ENCODE measurements at regions not wholly inside any gene's neighbourhood (a gene's known extent, or its start where the extent isn't known, plus 50 kb on each side); places are given as distances from the start of the nearest gene placed in this dataset.

GRCh38 chr10:130459011-130459410 lies 322.8 kb downstream of the GLRX3 start:
- no peak overlapping the region for H3K4me2 ChIP-seq
- H3K4me3 ChIP-seq = no peak overlapping the region
- 10% methylated on average over 3 of the region's 4 CpGs for whole genome bisulfite sequencing (ENCODE audit: missing lambda C conversion rate)
- FAIRE-seq (no peak), DNase-seq (ENCODE audit: low read depth in 1 of 2, low spot score in 1 of 2) (no peak), ATAC-seq (no peak)
- no peak overlapping the region for H3K27ac ChIP-seq
- no peaks in the 10 kb centered on the region for H3K4me1 ChIP-seq
- no peaks in the 10 kb centered on the region; the same call in 2 of the 3 replicates for H3K9me3 ChIP-seq
- ChIA-PET CTCF (no interaction called here), POLR2A (no interaction called here)
- TF ChIP-seq EP300 (IDR thresholded peaks at IDR 0.05) = no peak
- no peak for TF ChIP-seq BHLHE40 (IDR thresholded peaks at IDR 0.05; ENCODE audit: low read depth, low read length)
- TF ChIP-seq RAD21 (conservative IDR thresholded peaks at IDR 0.05 in 1 of 2, IDR thresholded peaks at IDR 0.05 in 1 of 2) = no peak
- no peak for TF ChIP-seq EHMT2 (IDR thresholded peaks at IDR 0.05; ENCODE audit: low read depth)
- no peak for TF ChIP-seq JUN (IDR thresholded peaks at IDR 0.05)
- no peak for TF ChIP-seq ATOH8 (CRISPR knock-in tag; IDR thresholded peaks at IDR 0.05; ENCODE audit: low read depth)
- TF ChIP-seq BCL3 (IDR thresholded peaks at IDR 0.05) = no peak
- no peak for TF ChIP-seq MAFK (IDR thresholded peaks at IDR 0.05; ENCODE audit: partially characterized antibody)
- no peak for TF ChIP-seq ZFP36 (IDR thresholded peaks at IDR 0.05; ENCODE audit: borderline replicate concordance, partially characterized antibody)
- no peak for TF ChIP-seq HOXB13 (CRISPR knock-in tag; IDR thresholded peaks at IDR 0.05; ENCODE audit: low read depth)
- no peak for TF ChIP-seq RARB (CRISPR knock-in tag; IDR thresholded peaks at IDR 0.05)
- TF ChIP-seq CTCF (IDR thresholded peaks at IDR 0.05) = no peak
- TF ChIP-seq CBX8 (IDR thresholded peaks at IDR 0.05) = no peak
- TF ChIP-seq NR3C1 (IDR thresholded peaks at IDR 0.05) = no peak
- TF ChIP-seq POLR2A (IDR thresholded peaks at IDR 0.05; ENCODE audit: low read length) = no peak
- TF ChIP-seq KDM5A (IDR thresholded peaks at IDR 0.05) = no peak
- TF ChIP-seq HEYL (CRISPR knock-in tag; IDR thresholded peaks at IDR 0.05) = no peak
- no peak for TF ChIP-seq ESRRA (IDR thresholded peaks at IDR 0.05; ENCODE audit: borderline replicate concordance, low read length)
- TF ChIP-seq ZNF302 (CRISPR knock-in tag; IDR thresholded peaks at IDR 0.05) = no peak

- TF ChIP-seq EHF (CRISPR knock-in tag; IDR thresholded peaks at IDR 0.05) (no peak), CBX8 (IDR thresholded peaks at IDR 0.05) (no peak), NR3C1 (IDR thresholded peaks at IDR 0.05) (no peak)
- CTCF ChIA-PET = no interaction called here
Observed at GRCh38 chr10:130459851-130460490, 323.8 kb downstream of the GLRX3 start.

GRCh38 chr10:130461631-130462030 lies 325.4 kb downstream of the GLRX3 start:
- H3K4me3 ChIP-seq = no peak overlapping the region
- ChIA-PET CTCF (interaction anchor here (0.7 kb wide), 1 partner anchor 17 kb away, joined by 3 read pairs; no protein-coding TSS in a partner anchor), POLR2A (no interaction called here)
- H3K4me1 ChIP-seq = no peaks in the 10 kb centered on the region
- H3K4me2 ChIP-seq = no peak overlapping the region
- no peak for FAIRE-seq
- no peak for DNase-seq (ENCODE audit: low read depth in 1 of 2, low spot score in 1 of 2)
- TF ChIP-seq RFX5 (IDR thresholded peaks at IDR 0.05) = no peak
- no peak for TF ChIP-seq KDM1A (IDR thresholded peaks at IDR 0.05; ENCODE audit: low read depth)
- no peak for TF ChIP-seq ATOH8 (CRISPR knock-in tag; IDR thresholded peaks at IDR 0.05; ENCODE audit: low read depth)
- no peak for TF ChIP-seq ZNF302 (CRISPR knock-in tag; IDR thresholded peaks at IDR 0.05)
- no peak for TF ChIP-seq JUN (IDR thresholded peaks at IDR 0.05)
- TF ChIP-seq BCL3 (IDR thresholded peaks at IDR 0.05) = no peak
- TF ChIP-seq HDAC2 (IDR thresholded peaks at IDR 0.05) = no peak
- TF ChIP-seq NR3C1 (IDR thresholded peaks at IDR 0.05) = no peak
- no peak for TF ChIP-seq ZSCAN20 (CRISPR knock-in tag; IDR thresholded peaks at IDR 0.05)
- H3K9me3 ChIP-seq = no peaks in the 10 kb centered on the region; the same call in 2 of the 3 replicates
- ATAC-seq = no peak
- WGBS (ENCODE audit: missing lambda C conversion rate) = 4% methylated on average over 6 of the region's 6 CpGs
- no peak overlapping the region for H3K27ac ChIP-seq

More at GRCh38 chr10:130459851-130460490, 323.8 kb downstream of the GLRX3 start:
- no peak overlapping the region for H3K27ac ChIP-seq
- H3K4me1 ChIP-seq = no peaks in the 10 kb centered on the region
- DNase-seq (ENCODE audit: low read depth in 1 of 2, low spot score in 1 of 2) (no peak), ATAC-seq (no peak), FAIRE-seq (no peak)
- H3K4me3 ChIP-seq = no peak overlapping the region
- POLR2A ChIA-PET = no interaction called here
- no peaks in the 10 kb centered on the region; the same call in 2 of the 3 replicates for H3K9me3 ChIP-seq
- no peak overlapping the region for H3K4me2 ChIP-seq
- WGBS (ENCODE audit: missing lambda C conversion rate) = 13% methylated on average over 7 of the region's 7 CpGs

Data from A549 (cell line).